GM18517 (cell line): ENCODE measurements at regions not wholly inside any gene's neighbourhood (a gene's known extent, or its start where the extent isn't known, plus 50 kb on each side); places are given as distances from the start of the nearest gene placed in this dataset.
"Not testable (repeated sequence)": the region's sequence is repeated elsewhere in the genome, so short reads cannot be mapped to it uniquely, and the experiment has no call there.

Experiments
- ATAC-seq: cut with Tn5 transposase; IDR thresholded peaks from one replicate; pipeline ENCODE4 v1.9.1; 2021; ENCODE audit warnings: mild to moderate bottlenecking, moderate library complexity; ENCODE audit not compliant: unreplicated experiment

GRCh38 chr11:28951191-28951590 lies 843.0 kb downstream of the METTL15 start:
- no peak for ATAC-seq

- no peak for ATAC-seq
These were observed 831.2 kb downstream of the METTL15 start for GRCh38 chr11:28939381-28939780.

- no peak for ATAC-seq
These were observed 829.9 kb downstream of the METTL15 start for GRCh38 chr11:28938091-28938490.

- no peak for ATAC-seq
These were observed 824.8 kb downstream of the METTL15 start for GRCh38 chr11:28932940-28933339.

GRCh38 chr11:28924004-28924403 lies 815.8 kb downstream of the METTL15 start:
- ATAC-seq, result no peak

- no peak for ATAC-seq
These were observed 814.3 kb downstream of the METTL15 start for GRCh38 chr11:28922386-28922981.

GRCh38 chr11:28919194-28919593 lies 811.0 kb downstream of the METTL15 start:
- no peak for ATAC-seq

GRCh38 chr11:28913883-28914282 lies 805.7 kb downstream of the METTL15 start:
- ATAC-seq, result no peak

- no peak for ATAC-seq
These were observed 803.6 kb downstream of the METTL15 start for GRCh38 chr11:28911829-28912228.

GRCh38 chr11:28910926-28911325 lies 802.7 kb downstream of the METTL15 start:
- no peak for ATAC-seq

GRCh38 chr11:28903716-28904115 lies 795.5 kb downstream of the METTL15 start:
- ATAC-seq, result no peak

GRCh38 chr11:28900427-28900826 lies 792.2 kb downstream of the METTL15 start:
- no peak for ATAC-seq

GRCh38 chr11:28899706-28900105 lies 791.5 kb downstream of the METTL15 start:
- no peak for ATAC-seq

GRCh38 chr11:28890601-28891040 lies 782.4 kb downstream of the METTL15 start:
- not testable (repeated sequence) for ATAC-seq

- no peak for ATAC-seq
These were observed 779.5 kb downstream of the METTL15 start for GRCh38 chr11:28887681-28888080.

- ATAC-seq, result no peak
These were observed 771.7 kb downstream of the METTL15 start for GRCh38 chr11:28879869-28880268.

GRCh38 chr11:28878025-28878424 lies 769.8 kb downstream of the METTL15 start:
- ATAC-seq, result no peak

GRCh38 chr11:28877340-28877739 lies 769.2 kb downstream of the METTL15 start:
- no peak for ATAC-seq

GRCh38 chr11:28874706-28875105 lies 766.5 kb downstream of the METTL15 start:
- no peak for ATAC-seq

GRCh38 chr11:28871090-28871489 lies 762.9 kb downstream of the METTL15 start:
- no peak for ATAC-seq

- ATAC-seq, result no peak
These were observed 755.2 kb downstream of the METTL15 start for GRCh38 chr11:28863422-28863821.

- ATAC-seq, result no peak
These were observed 752.7 kb downstream of the METTL15 start for GRCh38 chr11:28860893-28861292.

- ATAC-seq, result no peak
These were observed 749.9 kb downstream of the METTL15 start for GRCh38 chr11:28858076-28858475.
